G401 (cell line): ENCODE measurements at regions not wholly inside any gene's neighbourhood (a gene's known extent, or its start where the extent isn't known, plus 50 kb on each side); places are given as distances from the start of the nearest gene placed in this dataset.

ENCODE experiments used
- DNase-seq: peaks from one replicate; pipeline ENCODE4 v3.0.0-alpha.2; 2015; ENCODE audit warnings: low spot score
- in situ Hi-C: cut with HindIII; loops from 2 replicates; pipeline ENCODE4 v1.10.0; 2016; ENCODE audit warnings: low sequenced_read_pairs, mixed read lengths

DNA sequence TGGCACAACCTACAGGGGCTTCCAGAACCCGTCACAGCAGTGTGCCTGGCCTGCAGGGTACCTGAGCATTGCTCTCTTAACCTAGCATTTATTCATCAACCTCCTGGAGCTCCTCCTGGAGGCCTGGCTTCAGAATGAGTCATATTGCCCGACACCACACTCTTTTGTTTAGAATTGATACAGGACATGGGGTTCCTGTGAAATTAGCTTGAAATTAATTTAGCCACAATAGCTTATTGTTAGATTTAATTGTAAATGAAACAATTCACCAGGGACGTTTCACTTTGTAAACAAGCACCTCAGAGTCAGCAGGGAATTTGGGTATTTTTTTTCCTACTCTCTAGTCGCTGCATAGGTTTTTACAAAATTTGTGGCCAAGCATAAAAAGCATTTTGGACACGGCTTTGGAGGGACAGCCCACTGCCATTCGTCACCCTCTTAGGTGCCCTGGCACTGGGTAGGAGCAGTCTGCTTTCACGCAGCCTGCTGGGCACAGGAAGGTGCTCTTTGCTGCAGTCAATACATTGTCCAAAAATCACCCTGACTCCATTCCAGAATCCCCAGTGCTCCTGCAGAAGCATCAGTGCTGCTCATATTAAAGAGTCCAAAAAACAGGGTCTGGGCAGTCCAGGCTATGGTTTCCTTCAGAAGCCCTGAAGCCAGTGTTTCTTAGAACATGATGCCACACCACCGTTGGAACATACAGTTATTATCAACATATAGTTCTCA, 60.8 kb upstream of the MEF2A start:
- in situ Hi-C loops, result no loop called here
- DNase-seq, result peak; percentile 67

DNA sequence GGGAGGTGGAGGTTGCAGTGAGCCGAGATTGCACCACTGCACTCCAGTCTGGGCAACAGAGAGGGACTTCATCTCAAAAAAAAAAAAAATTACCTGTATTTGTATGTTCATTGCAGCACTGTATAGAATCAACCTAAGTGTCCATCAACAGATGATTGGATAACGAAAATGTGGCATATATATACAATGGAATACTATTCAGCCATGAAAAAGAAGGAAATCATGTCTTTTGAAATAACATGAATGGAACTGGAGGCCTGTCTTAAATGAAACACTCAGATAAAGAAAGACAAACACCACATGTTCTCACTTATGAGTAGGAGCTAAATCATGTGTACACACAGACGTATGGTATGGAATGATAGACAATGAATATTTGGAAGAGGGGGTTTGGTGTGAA, 59.4 kb upstream of the MEF2A start:
- in situ Hi-C loops, result no loop called here
- DNase-seq, result no peak

DNA sequence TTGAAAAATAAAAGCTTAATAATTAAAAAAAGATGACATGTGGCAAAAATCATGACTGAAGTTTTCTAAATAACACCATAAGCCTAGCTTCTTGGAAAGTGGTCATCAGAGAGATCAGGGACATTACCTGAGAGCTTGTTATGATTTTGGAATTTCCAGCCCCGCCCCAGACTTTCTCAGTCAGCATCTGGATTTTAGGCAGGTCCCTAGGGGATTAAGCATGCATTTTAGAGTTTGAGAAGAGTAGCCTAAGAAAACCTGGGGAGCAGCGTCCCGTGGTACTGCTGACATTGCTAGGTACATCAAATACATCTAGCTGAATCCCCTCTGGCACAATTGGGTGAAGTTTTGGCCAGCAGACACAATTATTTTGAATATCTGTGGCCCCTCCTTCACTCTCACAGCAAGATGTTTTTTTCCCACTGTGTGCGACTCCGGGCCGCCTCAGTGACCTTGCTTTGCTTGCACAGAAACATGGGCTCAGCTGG, 58.7 kb upstream of the MEF2A start:
- DNase-seq, result no peak
- in situ Hi-C loops, result no loop called here

DNA sequence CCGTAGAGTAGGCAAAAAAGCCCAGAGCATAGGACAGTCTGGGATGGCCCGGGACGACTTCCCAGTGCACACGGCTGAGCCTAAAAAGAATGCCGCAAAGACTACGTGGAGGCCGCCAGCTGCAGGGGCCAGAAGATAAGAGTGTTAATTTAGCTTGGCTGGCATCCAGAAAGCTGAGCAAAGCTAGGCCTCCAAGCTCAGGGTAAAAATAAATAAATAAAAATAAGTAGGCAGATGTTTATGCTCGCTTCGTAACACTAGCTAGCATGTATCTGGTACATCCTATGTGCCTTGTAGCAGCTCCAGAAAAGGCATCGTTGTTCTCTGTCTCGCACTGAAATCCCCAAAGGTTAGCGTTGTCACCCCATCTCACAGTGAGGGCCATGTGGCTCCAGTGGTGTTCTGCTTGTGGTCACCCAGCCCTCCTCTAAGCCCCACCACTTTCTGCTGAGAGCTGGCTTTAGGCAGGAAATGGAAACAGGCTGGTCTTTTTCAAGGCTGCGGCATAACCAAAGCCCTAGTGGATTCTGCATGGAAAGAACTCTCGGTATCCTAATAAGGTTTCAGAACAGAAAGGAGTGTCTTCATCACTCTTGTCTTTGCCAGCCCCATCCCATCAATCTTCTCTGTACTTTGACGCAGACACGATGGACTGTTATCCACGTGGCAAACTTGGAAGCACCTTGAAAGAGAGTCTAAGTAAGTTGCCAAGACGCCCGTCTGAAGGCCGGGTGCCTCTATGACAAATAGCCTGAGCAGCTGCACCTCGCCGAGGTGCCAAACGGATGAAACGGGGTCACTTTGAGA, 58.1 kb upstream of the MEF2A start:
- in situ Hi-C loops, result no loop called here
- no peak for DNase-seq

DNA sequence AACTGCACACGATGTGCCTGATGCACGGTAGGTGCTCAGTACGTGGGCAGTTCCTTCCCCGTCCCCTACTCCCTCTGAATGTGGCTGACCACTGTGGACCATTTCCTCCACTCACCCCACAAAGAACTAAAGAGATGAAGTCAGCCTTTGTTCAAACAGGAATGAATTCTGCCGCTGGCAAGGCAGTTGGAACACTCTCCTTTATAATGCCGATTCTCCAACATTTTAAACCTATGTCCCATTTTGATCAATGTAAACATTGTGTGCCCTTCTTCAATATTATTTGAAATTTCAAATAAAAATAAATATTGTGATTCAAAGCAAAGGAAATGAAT, 57.5 kb upstream of the MEF2A start:
- in situ Hi-C loops, result no loop called here
- DNase-seq, result no peak

DNA sequence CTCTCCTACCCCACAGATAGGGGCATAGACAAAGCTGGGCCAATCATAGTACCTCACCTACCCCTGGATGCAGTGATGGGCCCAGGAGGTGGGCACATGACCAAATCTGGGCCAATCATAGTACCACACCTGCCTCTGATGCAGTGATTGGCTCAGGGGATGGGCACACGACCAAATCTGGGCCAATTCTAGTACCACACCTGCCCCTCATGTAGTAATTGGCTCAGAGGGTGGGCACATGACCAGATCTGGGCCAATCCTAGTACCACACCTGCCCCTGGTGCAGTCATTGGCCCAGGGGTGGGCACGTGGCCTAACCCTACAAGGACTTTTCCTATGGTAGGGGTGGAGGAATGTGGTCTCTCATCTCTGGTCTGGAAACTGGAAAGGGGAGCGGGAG, 56.9 kb upstream of the MEF2A start:
- no peak for DNase-seq
- in situ Hi-C loops, result no loop called here

DNA sequence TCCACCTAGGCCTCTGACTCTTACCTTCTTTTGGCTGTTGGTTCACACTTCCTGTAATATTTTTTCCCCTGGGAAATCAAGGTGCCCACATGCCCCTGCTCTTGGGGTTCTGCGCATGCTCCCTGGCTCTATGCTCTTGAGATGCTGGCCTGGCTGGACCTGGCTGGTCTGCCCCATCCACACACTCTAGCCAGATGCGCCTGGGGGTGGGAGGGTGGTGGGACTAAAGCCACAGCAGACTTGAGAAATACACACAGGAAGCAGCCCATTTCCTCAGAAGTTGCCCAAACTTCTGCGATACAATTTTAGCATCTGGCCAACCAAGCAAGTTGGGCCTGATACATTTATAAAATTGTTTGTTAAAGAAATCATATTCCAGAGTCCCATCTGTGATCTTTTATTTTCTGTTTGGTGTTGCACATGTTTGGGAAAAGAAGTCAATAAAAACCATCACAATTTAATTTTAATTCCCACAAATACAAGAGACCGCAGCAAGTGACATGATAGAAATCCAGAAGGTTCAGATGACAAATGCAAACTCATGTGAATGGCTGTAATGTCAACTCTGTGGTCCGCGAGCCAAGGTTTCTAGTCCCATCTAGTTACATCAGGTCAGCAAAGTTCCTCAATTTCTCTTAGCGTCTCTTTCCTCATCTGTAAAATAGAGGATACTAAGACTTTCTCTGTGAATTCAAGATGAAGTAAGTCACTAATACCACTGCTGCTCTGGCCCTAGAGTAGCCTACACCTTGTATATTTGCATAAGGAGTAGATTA, 55.9 kb upstream of the MEF2A start:
- in situ Hi-C loops, result no loop called here
- no peak for DNase-seq

DNA sequence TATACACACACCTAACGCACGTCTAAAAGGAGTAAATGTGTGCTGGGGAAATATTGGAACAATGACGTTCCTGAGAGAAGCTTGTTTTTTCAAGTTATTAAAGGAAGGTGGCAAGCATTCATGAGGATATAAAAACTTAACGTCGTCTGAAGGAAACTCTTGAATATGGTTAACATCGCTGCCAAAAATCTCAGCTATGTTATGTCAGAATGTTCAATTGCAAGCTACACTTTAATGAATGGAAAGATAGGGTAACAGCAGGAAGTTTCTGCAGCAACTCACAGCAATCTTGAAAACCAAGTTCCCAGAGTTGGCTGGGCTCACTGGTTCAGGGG, 54.3 kb upstream of the MEF2A start:
- in situ Hi-C loops, result no loop called here
- no peak for DNase-seq

DNA sequence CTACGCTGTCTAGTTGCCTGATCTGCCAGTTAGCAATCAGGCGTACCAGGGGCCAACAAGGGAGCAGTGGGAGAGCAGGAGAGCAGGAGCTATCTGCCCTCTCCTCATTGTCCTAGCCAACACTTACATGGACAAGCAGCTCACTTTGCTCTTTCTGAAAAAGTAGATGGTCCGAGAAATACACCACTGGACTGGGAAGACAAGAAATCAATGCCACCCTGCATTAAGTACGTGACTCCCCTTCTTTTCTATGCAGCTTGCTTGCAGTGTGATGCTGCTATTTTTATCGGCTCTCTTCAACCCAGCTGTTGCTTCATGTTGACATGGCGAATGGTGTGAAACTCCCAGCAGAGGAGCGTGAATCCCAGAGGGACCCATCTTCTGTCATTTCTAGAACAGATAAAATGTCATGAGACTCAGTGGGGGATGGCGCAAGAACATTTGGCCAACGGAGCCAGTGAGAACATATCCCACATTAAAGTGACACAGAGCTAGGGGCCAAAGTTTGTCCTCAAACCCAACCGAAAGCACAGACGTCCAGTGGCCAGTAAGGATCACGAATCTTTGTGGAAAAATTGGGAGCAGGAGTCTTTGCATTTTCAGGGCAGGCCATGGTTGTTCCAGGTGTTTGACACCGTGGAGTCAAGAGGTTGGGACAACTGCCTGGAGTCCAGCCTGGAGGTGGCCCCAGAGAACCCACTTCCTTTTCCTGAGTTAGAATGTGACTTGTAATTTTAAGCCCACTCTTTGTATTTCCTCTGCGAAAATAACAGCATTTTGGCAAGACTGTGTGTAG, 53.7 kb upstream of the MEF2A start:
- in situ Hi-C loops, result no loop called here
- no peak for DNase-seq

DNA sequence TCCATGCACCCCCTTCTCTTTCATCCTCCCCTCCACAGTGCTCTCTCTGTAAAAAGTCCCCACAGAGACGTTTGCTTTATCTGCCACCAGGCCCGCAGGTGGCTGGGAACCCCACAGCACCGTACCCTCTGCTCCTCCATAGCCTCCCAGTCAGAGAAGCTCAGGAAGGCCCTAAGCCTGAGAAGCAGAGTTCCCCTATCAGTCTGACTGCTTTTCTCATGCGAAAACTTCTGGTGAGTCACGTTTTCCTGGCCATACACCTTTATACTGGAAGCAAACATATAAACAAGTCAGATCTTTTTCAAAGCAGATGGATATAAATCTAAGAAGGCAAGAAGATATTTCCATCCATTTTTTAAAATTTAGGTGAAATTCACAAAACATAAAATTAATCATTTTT, 51.5 kb upstream of the MEF2A start:
- in situ Hi-C loops, result no loop called here
- DNase-seq, result no peak
